ENCODE measurements at regions not wholly inside any gene's neighbourhood (a gene's known extent, or its start where the extent isn't known, plus 50 kb on each side); places are given as distances from the start of the nearest gene placed in this dataset.

GRCh38 chr5:105954341-105954740 is 1716.4 kb downstream of the EFNA5 start:
- H3K27ac ChIP-seq = no peak overlapping the region
- TF ChIP-seq ZFX (IDR thresholded peaks at IDR 0.05) = no peak
- TF ChIP-seq CTCF (conservative IDR thresholded peaks at IDR 0.05) = no peak

GRCh38 chr5:105953616-105954015 is 1717.1 kb downstream of the EFNA5 start:
- TF ChIP-seq CTCF (conservative IDR thresholded peaks at IDR 0.05) (no peak), ZFX (IDR thresholded peaks at IDR 0.05) (no peak)
- no peak overlapping the region for H3K27ac ChIP-seq

- no peak overlapping the region for H3K27ac ChIP-seq
- TF ChIP-seq ZFX (IDR thresholded peaks at IDR 0.05) (no peak), CTCF (conservative IDR thresholded peaks at IDR 0.05) (no peak)
These were observed 1717.9 kb downstream of the EFNA5 start for GRCh38 chr5:105952875-105953274.

GRCh38 chr5:105947461-105947860 is 1723.3 kb downstream of the EFNA5 start:
- TF ChIP-seq ZFX (IDR thresholded peaks at IDR 0.05) (no peak), CTCF (conservative IDR thresholded peaks at IDR 0.05) (no peak)
- no peak overlapping the region for H3K27ac ChIP-seq

GRCh38 chr5:105945203-105945972 is 1725.3 kb downstream of the EFNA5 start:
- H3K27ac ChIP-seq = no peak overlapping the region
- TF ChIP-seq ZFX (IDR thresholded peaks at IDR 0.05) (no peak), CTCF (conservative IDR thresholded peaks at IDR 0.05) (no peak)

GRCh38 chr5:105940181-105940580 is 1730.6 kb downstream of the EFNA5 start:
- TF ChIP-seq ZFX (IDR thresholded peaks at IDR 0.05) = no peak
- TF ChIP-seq CTCF (conservative IDR thresholded peaks at IDR 0.05) = no peak
- no peak overlapping the region for H3K27ac ChIP-seq

- H3K27ac ChIP-seq = no peak overlapping the region
These were observed 1736.6 kb downstream of the EFNA5 start for GRCh38 chr5:105934171-105934570.

More at GRCh38 chr5:105934171-105934570, 1736.6 kb downstream of the EFNA5 start:
- no peak for TF ChIP-seq CTCF (conservative IDR thresholded peaks at IDR 0.05)
- no peak for TF ChIP-seq ZFX (IDR thresholded peaks at IDR 0.05)
